Stimulated activated CD8-positive, alpha-beta memory T cell treated with anti-CD3 and anti-CD28 coated beads, Interleukin-12 subunit alpha, Interleukin-12 subunit beta, amount 100 ng/mL, for 24 hours (primary cell): ENCODE measurements at regions not wholly inside any gene's neighbourhood (a gene's known extent, or its start where the extent isn't known, plus 50 kb on each side); places are given as distances from the start of the nearest gene placed in this dataset.

Experiments
- DNase-seq: peaks from one replicate; pipeline ENCODE4 v3.0.0-alpha.2; 2020; ENCODE audit errors: extremely low read depth

- DNase-seq = no peak
Observed at GRCh38 chr5:8050616-8051175, 181.7 kb downstream of the MTRR start.

GRCh38 chr5:8053270-8053669 is 184.3 kb downstream of the MTRR start:
- no peak for DNase-seq

- no peak for DNase-seq
Observed at GRCh38 chr5:8057769-8058168, 188.8 kb downstream of the MTRR start.

GRCh38 chr5:8058616-8059190 is 189.8 kb downstream of the MTRR start:
- no peak for DNase-seq

GRCh38 chr5:8059337-8059736 is 190.4 kb downstream of the MTRR start:
- DNase-seq = no peak

- no peak for DNase-seq
Observed at GRCh38 chr5:8060235-8060952, 191.4 kb downstream of the MTRR start.

- no peak for DNase-seq
Observed at GRCh38 chr5:8060953-8061429, 192.0 kb downstream of the MTRR start.

- DNase-seq = no peak
Observed at GRCh38 chr5:8062521-8062920, 193.6 kb downstream of the MTRR start.

GRCh38 chr5:8068078-8068477 is 199.1 kb downstream of the MTRR start:
- DNase-seq = no peak

GRCh38 chr5:8070138-8070537 is 201.2 kb downstream of the MTRR start:
- no peak for DNase-seq

GRCh38 chr5:8079056-8079455 is 210.1 kb downstream of the MTRR start:
- no peak for DNase-seq

GRCh38 chr5:8081179-8081578 is 212.2 kb downstream of the MTRR start:
- no peak for DNase-seq

GRCh38 chr5:8093669-8094068 is 224.7 kb downstream of the MTRR start:
- no peak for DNase-seq

GRCh38 chr5:8094304-8094703 is 225.4 kb downstream of the MTRR start:
- no peak for DNase-seq

GRCh38 chr5:8097146-8097545 is 228.2 kb downstream of the MTRR start:
- DNase-seq = no peak

GRCh38 chr5:8098081-8098480 is 229.1 kb downstream of the MTRR start:
- no peak for DNase-seq

- DNase-seq = no peak
Observed at GRCh38 chr5:8102714-8103113, 233.8 kb downstream of the MTRR start.

- DNase-seq = no peak
Observed at GRCh38 chr5:8114597-8115266, 245.8 kb downstream of the MTRR start.

- DNase-seq = no peak
Observed at GRCh38 chr5:8123559-8123958, 254.6 kb downstream of the MTRR start.

GRCh38 chr5:8134609-8135008 is 265.7 kb downstream of the MTRR start:
- DNase-seq = no peak

GRCh38 chr5:8135742-8136141 is 266.8 kb downstream of the MTRR start:
- DNase-seq = no peak

GRCh38 chr5:8136271-8136670 is 267.3 kb downstream of the MTRR start:
- DNase-seq = no peak
